Endothelial cell of umbilical vein (primary cell): ENCODE measurements at regions not wholly inside any gene's neighbourhood (a gene's known extent, or its start where the extent isn't known, plus 50 kb on each side); places are given as distances from the start of the nearest gene placed in this dataset.

Source experiments
- EZH2 ChIP-seq: IDR thresholded peaks from 2 replicates; pipeline ENCODE4 v1.6.1; 2012; ENCODE audit warnings: borderline replicate concordance, low read depth, mild to moderate bottlenecking, moderate library complexity, low read length, inconsistent platforms; ENCODE audit not compliant: severe bottlenecking
- FOS ChIP-seq: IDR thresholded peaks from 2 replicates; pipeline ENCODE4 v1.6.1; 2011; ENCODE audit warnings: mild to moderate bottlenecking, low read length, moderate library complexity, borderline replicate concordance; ENCODE audit not compliant: insufficient read depth
- MAX ChIP-seq: IDR thresholded peaks from 2 replicates; pipeline ENCODE4 v1.6.1; 2011; ENCODE audit not compliant: insufficient read depth, insufficient read length
- POLR2A ChIP-seq: IDR thresholded peaks from 2 replicates; pipeline ENCODE4 v1.6.1; 2012; ENCODE audit warnings: low read depth, mild to moderate bottlenecking, control low read depth, low read length
- POLR2AphosphoS5 ChIP-seq: IDR thresholded peaks from 2 replicates; pipeline ENCODE4 v1.6.1; 2012; ENCODE audit warnings: low read depth, mild to moderate bottlenecking, control low read depth, low read length, moderate library complexity; ENCODE audit not compliant: insufficient read depth
- TF ChIP-seq, protein P1 (sequence below), 2 donors: IDR thresholded peaks; 1 replicate in 1 of 2; 2 replicates in 1 of 2; pipeline ENCODE4 v1.5.1; 2011; ENCODE audit warnings: low read length in 2 of 2, mild to moderate bottlenecking in 2 of 2, moderate library complexity in 2 of 2, control low read depth in 1 of 2, inconsistent platforms in 1 of 2, low read depth in 1 of 2; ENCODE audit not compliant: insufficient read depth in 1 of 2; ENCODE audit errors: extremely low read depth in 1 of 2

GRCh38 chr1:116316373-116316772, 56.7 kb upstream of the ATP1A1 start:
- TF ChIP-seq FOS (no peak), POLR2AphosphoS5 (no peak), EZH2 (no peak), MAX (no peak), POLR2A (no peak)
- TF ChIP-seq, protein P1, sequence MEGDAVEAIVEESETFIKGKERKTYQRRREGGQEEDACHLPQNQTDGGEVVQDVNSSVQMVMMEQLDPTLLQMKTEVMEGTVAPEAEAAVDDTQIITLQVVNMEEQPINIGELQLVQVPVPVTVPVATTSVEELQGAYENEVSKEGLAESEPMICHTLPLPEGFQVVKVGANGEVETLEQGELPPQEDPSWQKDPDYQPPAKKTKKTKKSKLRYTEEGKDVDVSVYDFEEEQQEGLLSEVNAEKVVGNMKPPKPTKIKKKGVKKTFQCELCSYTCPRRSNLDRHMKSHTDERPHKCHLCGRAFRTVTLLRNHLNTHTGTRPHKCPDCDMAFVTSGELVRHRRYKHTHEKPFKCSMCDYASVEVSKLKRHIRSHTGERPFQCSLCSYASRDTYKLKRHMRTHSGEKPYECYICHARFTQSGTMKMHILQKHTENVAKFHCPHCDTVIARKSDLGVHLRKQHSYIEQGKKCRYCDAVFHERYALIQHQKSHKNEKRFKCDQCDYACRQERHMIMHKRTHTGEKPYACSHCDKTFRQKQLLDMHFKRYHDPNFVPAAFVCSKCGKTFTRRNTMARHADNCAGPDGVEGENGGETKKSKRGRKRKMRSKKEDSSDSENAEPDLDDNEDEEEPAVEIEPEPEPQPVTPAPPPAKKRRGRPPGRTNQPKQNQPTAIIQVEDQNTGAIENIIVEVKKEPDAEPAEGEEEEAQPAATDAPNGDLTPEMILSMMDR (IDR thresholded peaks at IDR 0.05; ENCODE audit: extremely low read depth in 1 of 2, insufficient read depth in 1 of 2, low read depth in 1 of 2, low read length in 2 of 2) = no peak
